ENCODE measurements at regions not wholly inside any gene's neighbourhood (a gene's known extent, or its start where the extent isn't known, plus 50 kb on each side); places are given as distances from the start of the nearest gene placed in this dataset.

DNA sequence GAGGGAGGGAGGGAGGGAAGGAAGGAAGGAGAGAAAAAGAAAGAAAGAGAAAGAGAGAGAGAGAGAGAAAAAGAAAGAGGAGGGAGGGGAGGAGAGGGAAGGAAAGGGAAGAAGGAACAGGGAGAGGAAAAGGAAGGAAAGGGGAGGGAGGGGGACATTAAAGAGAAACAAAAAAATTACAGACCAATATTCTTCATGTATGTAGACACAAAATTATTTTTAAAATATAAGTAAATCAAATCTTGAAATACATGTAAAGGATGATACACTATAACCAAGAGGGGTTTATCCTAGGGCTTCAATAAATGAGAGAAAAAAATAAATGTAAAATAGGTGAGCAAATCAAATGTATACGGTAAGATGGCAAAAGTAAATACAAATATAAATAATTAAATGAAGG lies 71.2 kb upstream of the TMEM244 start:
- POLR2A ChIA-PET: no interaction called here
- CTCF ChIA-PET: interaction anchor here (0.6 kb wide), 1 partner anchor 1695 kb away, joined by 4 read pairs; the partner anchor contains the start of gene MED23
- no peak for TF ChIP-seq FOXK2 (IDR thresholded peaks at IDR 0.05)
- TF ChIP-seq, protein P1, sequence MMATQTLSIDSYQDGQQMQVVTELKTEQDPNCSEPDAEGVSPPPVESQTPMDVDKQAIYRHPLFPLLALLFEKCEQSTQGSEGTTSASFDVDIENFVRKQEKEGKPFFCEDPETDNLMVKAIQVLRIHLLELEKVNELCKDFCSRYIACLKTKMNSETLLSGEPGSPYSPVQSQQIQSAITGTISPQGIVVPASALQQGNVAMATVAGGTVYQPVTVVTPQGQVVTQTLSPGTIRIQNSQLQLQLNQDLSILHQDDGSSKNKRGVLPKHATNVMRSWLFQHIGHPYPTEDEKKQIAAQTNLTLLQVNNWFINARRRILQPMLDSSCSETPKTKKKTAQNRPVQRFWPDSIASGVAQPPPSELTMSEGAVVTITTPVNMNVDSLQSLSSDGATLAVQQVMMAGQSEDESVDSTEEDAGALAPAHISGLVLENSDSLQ (IDR thresholded peaks at IDR 0.05): no peak
- no peak for TF ChIP-seq ELF4 (IDR thresholded peaks at IDR 0.05)
- no peak for TF ChIP-seq CTBP1 (IDR thresholded peaks at IDR 0.05; ENCODE audit: borderline replicate concordance)
- no peak for TF ChIP-seq L3MBTL2 (conservative IDR thresholded peaks at IDR 0.05)
- no peak for TF ChIP-seq SP1 (IDR thresholded peaks at IDR 0.05)
- no peak for TF ChIP-seq FOXA1 (IDR thresholded peaks at IDR 0.05)
- no peak for TF ChIP-seq ZNF384 (IDR thresholded peaks at IDR 0.05)
- no peak for TF ChIP-seq HDGF (IDR thresholded peaks at IDR 0.05; ENCODE audit: borderline replicate concordance)
- TF ChIP-seq BHLHE40 (IDR thresholded peaks at IDR 0.05; ENCODE audit: borderline replicate concordance): no peak
- TF ChIP-seq TARDBP (IDR thresholded peaks at IDR 0.05): no peak
- TF ChIP-seq FOXM1 (IDR thresholded peaks at IDR 0.05; ENCODE audit: borderline replicate concordance): no peak
- DNase-seq (ENCODE audit: extremely low spot score): no peak

DNA sequence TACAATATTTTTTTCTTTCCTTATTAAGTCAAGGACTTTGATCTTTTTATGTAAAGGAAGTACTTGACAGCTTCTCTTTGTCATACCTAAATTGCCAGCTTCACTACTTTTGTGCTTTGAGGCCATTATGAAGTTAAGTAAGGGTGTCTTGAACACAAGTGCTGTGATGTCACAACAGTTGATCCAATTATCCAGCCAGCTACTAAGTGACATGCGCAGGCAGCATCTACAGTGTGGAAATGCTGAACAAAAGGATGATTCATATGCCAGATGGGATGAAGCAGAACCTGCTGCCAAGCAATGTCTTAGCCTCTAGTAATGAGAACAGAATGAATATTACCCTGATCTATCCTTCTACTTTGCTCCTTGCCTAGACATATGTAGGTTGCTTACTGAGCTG lies 68.3 kb upstream of the TMEM244 start:
- no peak for DNase-seq (ENCODE audit: extremely low spot score)
- CTCF ChIA-PET: no interaction called here
- no peak for TF ChIP-seq BHLHE40 (IDR thresholded peaks at IDR 0.05; ENCODE audit: borderline replicate concordance)
- TF ChIP-seq ELF4 (IDR thresholded peaks at IDR 0.05): no peak
- no peak for TF ChIP-seq SP1 (IDR thresholded peaks at IDR 0.05)
- TF ChIP-seq FOXK2 (IDR thresholded peaks at IDR 0.05): no peak
- no peak for TF ChIP-seq TARDBP (IDR thresholded peaks at IDR 0.05)
- no peak for TF ChIP-seq ARNT (IDR thresholded peaks at IDR 0.05)
- TF ChIP-seq ZNF384 (IDR thresholded peaks at IDR 0.05): no peak
- no peak for TF ChIP-seq FOXM1 (IDR thresholded peaks at IDR 0.05; ENCODE audit: borderline replicate concordance)
- TF ChIP-seq SUZ12 (IDR thresholded peaks at IDR 0.05): no peak
- TF ChIP-seq, protein P1 (IDR thresholded peaks at IDR 0.05): no peak
- no peak for TF ChIP-seq LEF1 (IDR thresholded peaks at IDR 0.05; ENCODE audit: borderline replicate concordance)
- no peak for TF ChIP-seq HDGF (IDR thresholded peaks at IDR 0.05; ENCODE audit: borderline replicate concordance)
- TF ChIP-seq CTBP1 (IDR thresholded peaks at IDR 0.05; ENCODE audit: borderline replicate concordance): no peak
- no peak for TF ChIP-seq FOXA1 (IDR thresholded peaks at IDR 0.05)
- no peak for TF ChIP-seq NFRKB (IDR thresholded peaks at IDR 0.05)
- POLR2A ChIA-PET: no interaction called here

DNA sequence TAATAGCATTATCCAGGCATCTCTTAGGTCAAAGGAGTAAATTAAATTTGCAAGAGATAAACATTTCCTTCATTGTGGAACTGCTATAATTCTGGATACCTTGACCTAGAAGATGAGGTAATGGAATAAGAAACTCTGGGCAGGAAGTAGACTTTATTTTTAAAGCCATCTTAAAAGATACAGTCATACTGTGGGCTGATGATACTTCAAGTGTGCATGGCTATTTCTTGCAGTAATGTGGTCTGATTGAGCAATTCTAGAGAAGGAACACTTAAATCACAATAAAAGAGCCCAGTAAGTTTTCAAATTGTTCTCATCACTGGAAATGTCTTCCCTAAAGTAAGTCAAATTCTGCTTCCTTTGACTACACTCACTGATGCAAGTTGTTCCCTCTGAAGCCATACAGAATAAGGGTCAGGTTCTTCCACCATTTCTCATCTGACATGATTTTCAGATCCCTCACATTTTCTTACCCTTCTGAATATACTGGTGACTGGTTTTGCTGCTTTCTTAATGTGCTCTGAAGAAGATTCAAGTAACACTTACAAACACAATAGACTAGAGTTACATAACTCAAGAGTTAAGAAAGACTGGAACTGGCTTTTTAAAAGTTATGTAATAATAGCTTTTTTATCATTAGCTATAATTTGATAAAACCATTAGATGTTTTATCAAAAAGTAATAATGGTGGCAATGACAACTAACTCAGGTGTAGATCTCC lies 62.6 kb upstream of the TMEM244 start:
- ChIA-PET POLR2A (no interaction called here), CTCF (interaction anchor here (0.6 kb wide), 1 partner anchor 48 kb away, joined by 4 read pairs; no protein-coding TSS in a partner anchor)
- TF ChIP-seq ZNF384 (IDR thresholded peaks at IDR 0.05) (no peak), L3MBTL2 (conservative IDR thresholded peaks at IDR 0.05) (no peak), ELF4 (IDR thresholded peaks at IDR 0.05) (no peak), BHLHE40 (IDR thresholded peaks at IDR 0.05; ENCODE audit: borderline replicate concordance) (no peak)
- no peak for DNase-seq (ENCODE audit: extremely low spot score)

DNA sequence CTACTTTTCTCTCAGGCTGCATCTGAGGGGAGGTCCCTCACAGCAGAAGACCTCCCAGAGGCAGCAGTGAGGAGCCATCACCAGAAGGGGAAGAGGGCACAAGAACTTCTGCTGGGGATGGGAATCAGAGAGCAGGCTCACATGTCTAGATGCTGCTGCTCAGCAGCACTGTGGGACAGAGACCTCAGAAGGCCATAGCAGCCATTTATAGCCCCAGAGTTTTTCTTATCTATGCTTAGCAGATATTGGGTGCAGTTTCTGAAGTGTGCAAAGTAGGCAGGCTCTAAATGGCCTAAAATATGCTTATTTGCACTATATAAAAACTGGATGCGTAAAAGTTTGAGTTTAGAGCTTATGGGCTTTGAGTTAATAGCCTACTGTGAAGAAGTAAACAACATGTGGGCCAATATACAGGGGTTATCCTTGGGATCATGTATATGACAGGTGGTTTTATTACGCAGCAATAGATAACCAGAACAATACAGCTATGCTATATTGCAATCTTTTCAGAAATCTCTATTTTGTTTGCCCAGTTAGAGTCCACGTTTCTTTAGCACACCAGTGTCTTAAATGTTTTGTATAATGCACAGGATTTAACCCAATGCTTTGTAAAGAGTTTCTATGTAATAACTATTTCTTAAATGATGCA lies 60.2 kb upstream of the TMEM244 start:
- no peak for DNase-seq (ENCODE audit: extremely low spot score)
- TF ChIP-seq NFRKB (IDR thresholded peaks at IDR 0.05): no peak
- no peak for TF ChIP-seq CTBP1 (IDR thresholded peaks at IDR 0.05; ENCODE audit: borderline replicate concordance)
- TF ChIP-seq SP1 (IDR thresholded peaks at IDR 0.05): no peak
- no peak for TF ChIP-seq LEF1 (IDR thresholded peaks at IDR 0.05; ENCODE audit: borderline replicate concordance)
- no peak for TF ChIP-seq HDGF (IDR thresholded peaks at IDR 0.05; ENCODE audit: borderline replicate concordance)
- no peak for TF ChIP-seq FOXK2 (IDR thresholded peaks at IDR 0.05)
- no peak for TF ChIP-seq FOXA1 (IDR thresholded peaks at IDR 0.05)
- no peak for TF ChIP-seq ARNT (IDR thresholded peaks at IDR 0.05)
- no peak for TF ChIP-seq SUZ12 (IDR thresholded peaks at IDR 0.05)
- TF ChIP-seq, protein P1 (IDR thresholded peaks at IDR 0.05): no peak
- no peak for TF ChIP-seq ELF4 (IDR thresholded peaks at IDR 0.05)
- CTCF ChIA-PET: no interaction called here
- POLR2A ChIA-PET: no interaction called here

DNA sequence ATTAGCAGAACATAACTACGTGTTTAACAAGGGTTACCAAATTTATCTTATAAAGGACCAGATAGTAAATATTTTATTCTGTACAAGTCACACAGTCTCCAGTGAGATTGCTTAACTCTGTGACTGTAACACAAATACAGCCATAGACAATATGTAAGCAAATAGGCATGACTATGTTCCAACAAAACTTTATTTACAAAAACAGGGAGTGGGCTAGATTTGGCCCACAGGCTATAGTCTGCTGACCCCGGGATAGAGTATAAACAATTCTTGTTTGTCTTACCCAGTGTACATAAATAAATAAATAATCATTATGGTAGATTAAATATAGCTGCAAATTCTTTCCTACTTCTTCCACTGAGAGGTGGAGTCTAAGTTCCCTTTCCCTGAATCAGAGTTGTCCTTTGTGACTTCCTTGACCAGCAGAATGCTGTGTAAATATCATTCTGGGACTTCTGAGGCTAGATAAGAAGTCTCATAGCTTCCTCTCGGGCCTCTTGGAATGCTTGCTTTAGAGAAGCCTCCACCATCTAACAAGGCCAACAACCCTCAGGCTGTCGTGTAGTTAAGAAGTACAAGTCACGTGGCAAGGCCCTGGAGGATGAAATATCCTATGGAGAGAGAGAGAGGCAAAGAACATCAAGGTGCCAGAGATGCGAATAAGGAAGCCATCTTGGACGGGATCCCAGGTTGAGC lies 59.1 kb upstream of the TMEM244 start:
- no peak for DNase-seq (ENCODE audit: extremely low spot score)
- ChIA-PET CTCF (no interaction called here), POLR2A (no interaction called here)
- no peak for TF ChIP-seq TARDBP (IDR thresholded peaks at IDR 0.05)
- TF ChIP-seq FOXA1 (IDR thresholded peaks at IDR 0.05): no peak
- TF ChIP-seq SP1 (IDR thresholded peaks at IDR 0.05): no peak
- no peak for TF ChIP-seq BHLHE40 (IDR thresholded peaks at IDR 0.05; ENCODE audit: borderline replicate concordance)
- no peak for TF ChIP-seq FOXK2 (IDR thresholded peaks at IDR 0.05)
- no peak for TF ChIP-seq LEF1 (IDR thresholded peaks at IDR 0.05; ENCODE audit: borderline replicate concordance)
- no peak for TF ChIP-seq HDGF (IDR thresholded peaks at IDR 0.05; ENCODE audit: borderline replicate concordance)
- TF ChIP-seq ZNF384 (IDR thresholded peaks at IDR 0.05): no peak
- TF ChIP-seq ELF4 (IDR thresholded peaks at IDR 0.05): no peak
- TF ChIP-seq NFRKB (IDR thresholded peaks at IDR 0.05): no peak
- TF ChIP-seq, protein P1 (IDR thresholded peaks at IDR 0.05): no peak
